GM21447 (cell line): ENCODE measurements at regions not wholly inside any gene's neighbourhood (a gene's known extent, or its start where the extent isn't known, plus 50 kb on each side); places are given as distances from the start of the nearest gene placed in this dataset.
"Not testable (repeated sequence)": the region's sequence is repeated elsewhere in the genome, so short reads cannot be mapped to it uniquely, and the experiment has no call there.

ENCODE experiments used
- ATAC-seq: cut with Tn5 transposase; IDR thresholded peaks from one replicate; pipeline ENCODE4 v1.9.1; 2021; ENCODE audit not compliant: unreplicated experiment

DNA sequence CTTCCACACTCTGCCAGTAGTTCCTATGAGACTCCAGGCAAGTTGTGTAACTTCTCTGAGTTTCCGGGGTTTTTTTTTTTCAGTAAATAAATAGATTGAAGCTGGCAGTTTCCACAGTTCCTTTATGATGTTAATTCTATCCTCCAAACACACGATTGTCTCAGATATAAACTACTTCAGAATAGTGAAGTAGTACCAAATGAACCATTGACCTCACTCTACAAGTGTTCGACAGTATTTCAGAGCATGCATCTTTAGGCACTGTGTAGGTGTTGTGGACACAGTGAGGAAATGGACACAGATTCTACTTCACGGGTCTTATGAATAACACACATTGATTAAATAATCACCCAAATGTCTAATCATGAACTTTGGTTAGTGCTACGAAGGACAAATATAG lies 136.1 kb upstream of the IGSF10 start:
- ATAC-seq = no peak

GRCh38 chr3:151593928-151594327 lies 133.1 kb upstream of the IGSF10 start:
- ATAC-seq = no peak

DNA sequence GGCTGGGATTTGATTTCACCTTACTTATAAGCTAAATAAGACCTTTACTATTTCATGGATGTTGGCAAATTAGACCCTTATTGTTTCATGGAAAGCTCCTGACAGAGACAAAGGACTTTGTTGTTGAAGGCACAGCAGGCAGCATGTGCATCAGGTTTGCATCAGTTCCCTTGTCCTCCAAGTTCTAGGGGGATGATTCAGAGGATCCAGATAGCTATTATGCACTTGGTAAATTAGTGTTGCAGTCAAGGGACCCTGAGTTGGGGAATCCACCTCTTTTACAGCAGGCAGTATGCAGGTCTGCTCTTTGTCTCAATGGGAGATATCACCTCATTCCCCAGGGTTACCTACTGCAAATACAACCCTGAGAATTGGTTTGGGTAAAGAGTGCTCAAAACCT lies 131.4 kb upstream of the IGSF10 start:
- ATAC-seq = no peak

GRCh38 chr3:151591441-151591840 lies 130.6 kb upstream of the IGSF10 start:
- ATAC-seq = no peak

GRCh38 chr3:151589311-151589710 lies 128.4 kb upstream of the IGSF10 start:
- no peak for ATAC-seq

DNA sequence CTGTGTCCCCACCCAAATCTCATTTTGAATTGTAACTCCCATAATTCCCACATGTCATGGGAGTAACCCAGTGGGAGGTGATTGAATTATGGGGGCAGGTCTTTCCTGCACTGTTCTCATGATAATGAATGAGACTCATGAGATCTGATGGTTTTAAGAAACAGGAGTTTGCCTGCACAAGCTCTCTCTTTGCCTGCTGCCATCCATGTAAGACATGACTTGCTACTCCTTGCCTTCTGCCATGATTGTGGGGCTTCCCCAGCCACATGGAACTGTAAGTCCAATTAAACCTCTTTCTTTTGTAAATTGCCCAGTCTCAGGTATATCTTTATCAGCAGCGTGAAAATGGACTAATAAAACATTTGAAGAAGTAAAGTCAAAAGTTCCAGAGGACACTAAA lies 126.8 kb upstream of the IGSF10 start:
- not testable (repeated sequence) for ATAC-seq

- peak; percentile 89 for ATAC-seq
Measured at GRCh38 chr3:151584566-151584965, 123.7 kb upstream of the IGSF10 start.

- ATAC-seq = no peak
Measured at GRCh38 chr3:151581035-151581434, 120.2 kb upstream of the IGSF10 start.

GRCh38 chr3:151580591-151580990 lies 119.7 kb upstream of the IGSF10 start:
- ATAC-seq = no peak

DNA sequence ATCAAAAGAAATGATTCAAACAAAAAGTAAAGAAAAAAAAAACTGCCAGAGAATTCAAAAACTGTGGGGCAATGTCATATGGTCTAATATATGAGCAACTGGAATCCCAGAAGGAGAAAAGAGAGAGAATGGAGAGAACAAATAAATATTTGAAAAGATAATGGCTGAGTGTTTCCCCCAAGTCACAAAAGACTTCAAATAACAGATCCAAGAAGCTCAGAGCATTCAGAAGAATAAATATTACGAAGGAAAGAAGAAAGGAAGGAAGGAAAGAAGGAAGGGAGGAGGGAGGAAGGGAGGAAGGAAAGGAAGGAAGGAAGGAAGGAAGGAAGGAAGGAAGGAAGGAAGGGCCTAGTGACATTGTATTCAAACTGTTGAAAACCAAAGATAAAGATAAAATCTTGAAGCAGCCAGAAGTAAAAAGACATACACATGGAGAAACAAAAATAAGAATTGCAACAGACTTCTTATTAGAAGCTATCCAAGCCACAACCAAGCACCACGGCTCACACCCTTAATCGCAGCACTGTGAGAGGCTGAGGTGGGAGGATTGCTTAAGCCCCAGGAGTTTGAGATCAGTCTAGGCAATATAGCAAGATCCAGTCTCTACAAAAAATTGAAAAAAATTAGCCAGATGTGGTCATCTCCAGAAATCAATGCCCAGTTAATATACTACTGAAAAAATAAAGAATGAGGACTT lies 118.9 kb upstream of the IGSF10 start:
- ATAC-seq = no peak

- ATAC-seq = no peak
Measured at GRCh38 chr3:151578495-151578894, 117.6 kb upstream of the IGSF10 start.

DNA sequence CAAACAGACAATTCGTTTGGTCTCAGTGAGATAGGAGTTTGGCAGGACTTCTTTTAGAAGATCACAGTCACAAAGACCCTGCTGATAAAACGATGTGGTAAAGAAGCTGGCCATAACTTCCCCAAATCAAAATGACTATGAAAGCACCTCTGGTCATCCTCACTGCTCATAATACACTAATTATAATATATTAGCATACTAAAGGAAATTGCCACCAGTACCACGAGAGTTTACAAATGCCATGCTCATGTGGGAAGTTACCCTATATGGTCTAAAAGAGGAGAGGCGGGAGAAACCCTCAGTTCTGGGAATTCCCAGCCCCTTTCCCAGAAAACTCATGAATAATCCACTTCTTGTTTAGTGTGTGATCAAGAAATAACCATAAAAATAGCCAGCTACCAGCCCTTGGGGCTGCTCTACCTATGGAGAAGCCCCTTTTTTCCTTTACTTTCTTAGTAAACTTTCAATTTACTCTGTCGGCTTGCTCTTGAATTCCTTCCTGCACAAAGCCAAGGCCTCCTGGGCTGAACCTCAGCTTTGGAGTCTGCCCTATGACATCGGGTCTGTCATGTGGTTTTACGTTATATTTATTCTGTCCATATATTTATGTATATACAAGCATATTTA lies 115.8 kb upstream of the IGSF10 start:
- no peak for ATAC-seq

DNA sequence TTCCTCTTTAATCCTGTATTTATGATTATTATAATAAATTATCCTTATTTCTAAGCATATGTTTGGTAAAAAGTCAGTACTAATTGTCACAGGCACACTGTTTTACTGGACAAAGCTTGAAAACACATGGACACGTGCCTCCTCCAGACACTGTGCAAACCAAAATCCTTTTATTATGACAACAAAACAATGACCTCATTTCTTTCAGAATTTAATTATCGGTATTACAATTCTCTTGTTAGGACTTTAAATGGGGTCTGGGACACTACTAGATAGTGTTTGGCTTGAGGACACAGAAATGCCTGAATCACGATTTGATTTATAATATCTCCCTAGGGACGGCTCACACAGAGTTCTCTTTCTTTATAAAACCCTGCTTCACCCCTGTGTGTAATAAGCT lies 107.3 kb upstream of the IGSF10 start:
- ATAC-seq = no peak

DNA sequence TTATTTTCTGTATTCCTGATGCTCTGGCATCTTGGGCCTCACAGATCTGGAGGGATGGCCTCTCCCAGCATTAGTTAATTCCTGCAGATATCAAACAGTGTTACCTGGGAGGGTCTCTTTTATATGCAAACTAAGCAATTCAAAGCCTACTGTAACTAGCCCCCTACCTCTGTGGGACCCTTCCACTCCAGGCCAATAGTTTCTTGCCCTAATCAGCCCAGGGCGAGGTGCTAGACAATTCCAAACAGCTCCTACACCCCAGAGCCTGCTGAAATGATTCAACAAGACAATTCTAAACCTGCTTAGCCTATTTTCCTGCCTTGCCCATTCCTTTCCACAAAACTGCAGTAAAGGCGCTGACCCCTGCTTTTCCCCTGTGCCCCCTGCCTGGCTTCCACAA lies 106.6 kb upstream of the IGSF10 start:
- ATAC-seq = no peak

DNA sequence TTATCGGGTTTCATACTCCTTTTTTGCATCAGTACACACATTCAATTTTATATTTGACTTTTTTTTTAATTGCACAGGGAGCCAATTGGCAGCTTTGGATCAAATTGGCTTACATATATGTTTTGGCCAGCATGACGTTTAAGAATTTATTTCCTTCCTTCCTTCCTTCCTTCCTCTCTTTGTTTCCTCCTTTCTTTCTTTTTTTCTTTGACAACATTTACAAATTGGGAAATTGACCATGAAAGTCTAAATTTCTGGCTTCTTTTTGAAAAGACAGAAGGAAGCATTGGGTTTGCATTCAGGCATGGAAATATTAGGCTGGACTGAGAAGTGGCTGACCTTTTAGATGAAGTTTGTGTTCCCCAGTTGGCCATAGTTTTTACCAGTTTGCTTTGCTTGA lies 103.4 kb upstream of the IGSF10 start:
- no peak for ATAC-seq

GRCh38 chr3:151563305-151563704 lies 102.4 kb upstream of the IGSF10 start:
- ATAC-seq = no peak

DNA sequence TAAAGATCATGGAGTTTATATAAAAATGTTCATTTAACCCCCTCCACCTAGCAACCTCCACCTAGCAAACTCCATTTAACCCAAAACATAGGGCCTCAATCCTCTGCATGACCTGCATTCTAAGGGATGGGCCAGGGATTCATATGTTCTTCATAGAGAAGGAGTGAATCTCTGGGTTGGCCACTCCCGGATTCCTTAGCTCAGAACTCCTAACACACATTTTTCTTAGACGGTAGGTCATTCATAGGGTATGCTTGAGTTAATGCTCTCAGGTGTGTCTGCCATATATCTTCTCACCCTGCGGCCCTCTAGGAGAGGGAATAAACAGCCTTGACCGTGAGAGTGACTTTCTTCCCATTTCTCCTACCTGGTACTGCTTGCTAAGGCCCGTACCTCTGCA lies 102.0 kb upstream of the IGSF10 start:
- no peak for ATAC-seq

DNA sequence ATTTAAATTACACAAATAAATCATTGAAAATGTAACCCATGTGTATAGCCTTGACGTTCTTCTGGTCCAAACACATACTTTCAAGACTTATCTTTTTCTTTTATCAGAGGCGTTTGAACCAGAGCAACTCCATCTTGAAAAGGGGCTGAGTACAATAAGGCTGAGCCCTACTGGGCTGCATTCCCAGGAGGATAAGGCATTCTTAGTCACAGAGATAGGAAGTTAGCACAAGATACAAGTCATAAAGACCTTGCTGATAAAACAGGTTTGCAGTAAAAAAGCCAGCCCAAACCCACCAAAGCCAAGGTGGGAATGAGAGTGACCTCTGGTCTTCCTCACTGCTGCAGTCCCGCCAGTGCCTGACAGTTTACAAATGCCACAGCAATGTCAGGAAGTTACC lies 101.0 kb upstream of the IGSF10 start:
- no peak for ATAC-seq

GRCh38 chr3:151560738-151561137 lies 99.9 kb upstream of the IGSF10 start:
- ATAC-seq = no peak

DNA sequence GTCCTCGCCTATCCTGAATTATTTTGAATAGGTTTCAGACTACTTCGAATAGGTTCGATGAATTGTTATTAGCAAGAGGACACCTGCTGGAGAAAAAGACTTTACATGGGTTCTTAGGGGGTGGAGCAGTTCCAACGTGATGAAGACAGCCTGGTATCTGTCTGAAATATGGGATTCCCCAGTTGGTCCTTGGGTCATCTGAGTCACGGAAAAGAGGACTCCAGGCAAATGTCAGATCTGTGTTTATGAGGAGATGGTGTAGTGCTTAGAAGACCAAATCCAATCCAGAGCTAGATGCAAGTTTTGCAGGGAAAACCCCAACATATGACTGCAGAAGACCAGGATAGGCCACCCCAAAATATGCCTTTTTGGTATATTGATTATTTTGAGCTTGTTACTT lies 98.9 kb upstream of the IGSF10 start:
- no peak for ATAC-seq

GRCh38 chr3:151558661-151559060 lies 97.8 kb upstream of the IGSF10 start:
- no peak for ATAC-seq

- ATAC-seq = no peak
Measured at GRCh38 chr3:151557068-151557840, 96.4 kb upstream of the IGSF10 start.
